ENCODE measurements at regions not wholly inside any gene's neighbourhood (a gene's known extent, or its start where the extent isn't known, plus 50 kb on each side); places are given as distances from the start of the nearest gene placed in this dataset.

GRCh38 chr5:86329318-86329717 lies 288.4 kb upstream of the COX7C start:
- TF ChIP-seq CTCF (IDR thresholded peaks at IDR 0.05) (no peak), POLR2AphosphoS5 (IDR thresholded peaks at IDR 0.05) (no peak), POLR2A (IDR thresholded peaks at IDR 0.05) (no peak), EP300 (IDR thresholded peaks at IDR 0.05) (no peak)
